Cardiac muscle cell (in vitro differentiated cells and primary cell): ENCODE measurements at regions not wholly inside any gene's neighbourhood (a gene's known extent, or its start where the extent isn't known, plus 50 kb on each side); places are given as distances from the start of the nearest gene placed in this dataset.

Source experiments
- DNase-seq, 2 donors: peaks; one replicate each; pipeline versions ENCODE4 v3.0.0 to v3.0.0-alpha.2; 2010 to 2017; ENCODE audit warnings: low read depth in 1 of 2, low spot score in 1 of 2
- H3K27ac ChIP-seq: fragments of 200-600 bp; sonication (generic); 2 replicates; pipeline ENCODE4 v1.5.1; 2016
- H3K27me3 ChIP-seq: fragments of 200-600 bp; sonication (generic); 2 replicates; pipeline ENCODE4 v1.6.0; 2016; ENCODE audit warnings: control low read depth
- H3K36me3 ChIP-seq: fragments of 200-600 bp; sonication (generic); 2 replicates; pipeline ENCODE4 v1.5.1; 2016; ENCODE audit warnings: control low read depth
- H3K4me1 ChIP-seq: fragments of 200-600 bp; sonication (generic); 2 replicates; pipeline ENCODE4 v1.8.1; 2017; ENCODE audit warnings: low read depth, mild to moderate bottlenecking, mixed run types
- H3K4me3 ChIP-seq: fragments of 200-600 bp; sonication (generic); 2 replicates; pipeline ENCODE4 v1.5.1; 2016; ENCODE audit warnings: mild to moderate bottlenecking
- H3K9me3 ChIP-seq: fragments of 200-600 bp; sonication (generic); 2 replicates; pipeline ENCODE4 v1.5.1; 2017; ENCODE audit warnings: low read depth, mild to moderate bottlenecking, control low read depth
- TF ChIP-seq, protein P1 (sequence below): IDR thresholded peaks from 2 replicates; pipeline ENCODE4 v1.5.1; 2012; ENCODE audit warnings: low read depth, mild to moderate bottlenecking, low read length

DNA sequence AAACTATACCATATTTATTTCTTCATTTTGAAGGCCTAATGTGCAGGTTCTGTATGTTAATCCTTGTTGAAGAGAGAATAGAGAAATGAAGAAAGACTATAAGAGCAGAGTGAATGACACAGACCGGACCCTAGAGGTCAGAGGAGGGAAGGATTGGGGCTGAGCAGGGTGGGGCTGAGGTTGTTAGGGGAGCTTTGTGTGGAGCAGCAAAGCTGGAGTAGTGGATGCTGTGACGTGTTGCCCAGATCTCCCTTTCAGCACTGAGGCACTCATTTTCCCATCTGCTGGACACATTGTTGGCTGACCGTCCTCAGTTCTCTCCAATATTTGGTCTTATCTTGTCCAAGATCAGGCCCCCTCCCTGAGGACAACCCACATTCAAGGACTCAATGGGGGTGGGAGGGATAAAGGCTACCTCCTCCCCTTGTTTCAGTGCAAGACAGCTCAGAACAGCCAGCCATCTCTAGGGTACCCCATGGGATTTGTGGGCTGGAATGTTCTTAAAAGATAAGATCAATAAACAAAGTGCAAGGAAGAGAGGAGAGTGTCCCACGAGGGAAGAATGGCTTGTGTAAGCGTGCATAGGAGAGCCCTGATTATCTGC lies 143.6 kb downstream of the TDRD15 start:
- Histone ChIP-seq H3K27ac (no peak overlapping the region), H3K27me3 (no peaks in the 10 kb centered on the region), H3K4me1 (peaks cover 33% of the 10 kb centered on the region), H3K4me3 (no peak overlapping the region), H3K9me3 (no peaks in the 10 kb centered on the region), H3K36me3 (no peaks in the 10 kb centered on the region)
- peak in 1 of 2 donors; percentile 3 for DNase-seq
- TF ChIP-seq, protein P1, sequence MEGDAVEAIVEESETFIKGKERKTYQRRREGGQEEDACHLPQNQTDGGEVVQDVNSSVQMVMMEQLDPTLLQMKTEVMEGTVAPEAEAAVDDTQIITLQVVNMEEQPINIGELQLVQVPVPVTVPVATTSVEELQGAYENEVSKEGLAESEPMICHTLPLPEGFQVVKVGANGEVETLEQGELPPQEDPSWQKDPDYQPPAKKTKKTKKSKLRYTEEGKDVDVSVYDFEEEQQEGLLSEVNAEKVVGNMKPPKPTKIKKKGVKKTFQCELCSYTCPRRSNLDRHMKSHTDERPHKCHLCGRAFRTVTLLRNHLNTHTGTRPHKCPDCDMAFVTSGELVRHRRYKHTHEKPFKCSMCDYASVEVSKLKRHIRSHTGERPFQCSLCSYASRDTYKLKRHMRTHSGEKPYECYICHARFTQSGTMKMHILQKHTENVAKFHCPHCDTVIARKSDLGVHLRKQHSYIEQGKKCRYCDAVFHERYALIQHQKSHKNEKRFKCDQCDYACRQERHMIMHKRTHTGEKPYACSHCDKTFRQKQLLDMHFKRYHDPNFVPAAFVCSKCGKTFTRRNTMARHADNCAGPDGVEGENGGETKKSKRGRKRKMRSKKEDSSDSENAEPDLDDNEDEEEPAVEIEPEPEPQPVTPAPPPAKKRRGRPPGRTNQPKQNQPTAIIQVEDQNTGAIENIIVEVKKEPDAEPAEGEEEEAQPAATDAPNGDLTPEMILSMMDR, result no peak

DNA sequence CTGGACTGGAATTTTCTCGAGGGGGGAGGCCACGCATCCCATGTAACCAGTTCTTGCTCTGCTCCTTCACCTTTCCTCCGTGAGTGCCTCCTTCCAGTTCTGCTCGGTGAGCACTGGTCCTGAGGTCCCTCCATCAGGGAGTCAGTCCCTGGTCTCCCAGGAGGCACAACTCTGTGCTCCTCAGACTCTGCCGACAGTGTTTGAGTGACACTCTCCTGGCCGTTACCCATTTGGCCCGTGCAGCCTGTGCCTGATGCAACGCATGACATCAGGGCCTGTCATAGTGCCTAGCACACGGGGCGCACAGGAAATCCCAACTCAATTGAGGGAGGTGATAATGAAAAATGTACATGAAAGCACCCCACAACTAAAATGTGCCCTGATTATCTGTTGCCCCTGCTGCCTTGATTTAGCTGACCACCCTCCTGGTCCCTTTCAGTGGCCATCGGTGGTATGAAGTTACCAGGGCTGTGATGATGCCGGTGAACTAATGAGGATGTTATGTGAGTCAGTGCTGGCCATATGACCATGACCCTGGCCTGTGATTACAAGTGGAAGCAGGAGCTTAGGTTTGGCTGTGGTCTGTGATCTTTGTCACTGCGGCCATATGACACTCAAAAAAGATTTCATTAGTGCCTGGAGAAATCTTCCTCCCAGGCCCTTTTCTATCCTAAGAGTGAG lies 144.6 kb downstream of the TDRD15 start:
- Histone ChIP-seq H3K4me1 (peaks cover 31% of the 10 kb centered on the region), H3K9me3 (no peaks in the 10 kb centered on the region), H3K27ac (no peak overlapping the region), H3K36me3 (no peaks in the 10 kb centered on the region), H3K4me3 (no peak overlapping the region), H3K27me3 (no peaks in the 10 kb centered on the region)
- no peak for DNase-seq
- TF ChIP-seq, protein P1, result no peak

DNA sequence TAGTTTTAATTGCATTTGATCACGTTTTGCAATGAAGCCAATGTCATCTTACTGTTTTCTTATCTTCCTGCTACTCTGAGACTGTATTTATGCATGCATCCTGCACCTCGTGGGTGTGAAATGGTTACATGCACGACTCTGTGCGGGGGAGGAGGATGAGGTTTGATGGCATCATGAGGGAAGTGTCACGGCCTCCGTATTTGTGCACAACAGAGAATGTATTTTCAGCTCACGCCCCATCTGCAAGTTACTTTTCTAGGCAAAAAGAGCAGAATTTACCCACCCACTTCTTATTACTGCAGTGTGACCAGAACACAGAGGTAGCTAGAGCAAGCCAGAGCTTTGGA lies 145.1 kb downstream of the TDRD15 start:
- DNase-seq, result no peak
- TF ChIP-seq, protein P1, result no peak
- H3K4me3 ChIP-seq, result no peak overlapping the region
- peak overlapping the region; percentile 89 for H3K27ac ChIP-seq
- no peaks in the 10 kb centered on the region for H3K9me3 ChIP-seq
- no peaks in the 10 kb centered on the region for H3K36me3 ChIP-seq
- H3K4me1 ChIP-seq, result peaks cover 31% of the 10 kb centered on the region
- no peaks in the 10 kb centered on the region for H3K27me3 ChIP-seq

DNA sequence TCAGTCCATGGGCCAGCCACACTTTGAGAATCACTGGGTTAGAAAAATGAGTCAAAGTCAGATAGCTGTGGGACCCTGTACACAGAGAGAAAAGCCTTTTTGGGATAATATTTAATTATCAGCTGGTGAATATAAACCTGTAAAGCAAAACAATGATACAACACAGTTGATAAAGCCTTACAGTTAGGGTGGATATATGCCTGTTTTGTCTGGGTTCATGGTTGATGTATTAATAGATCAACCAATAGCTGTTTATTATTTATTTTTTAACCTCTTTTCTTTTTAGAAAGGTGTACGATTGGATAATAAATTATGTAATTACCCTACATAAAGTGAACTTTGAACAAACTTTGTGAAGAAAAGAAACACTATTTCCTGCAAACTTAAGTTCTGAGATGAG lies 145.6 kb downstream of the TDRD15 start:
- TF ChIP-seq, protein P1, result no peak
- Histone ChIP-seq H3K4me1 (peaks cover 31% of the 10 kb centered on the region), H3K27me3 (no peaks in the 10 kb centered on the region), H3K9me3 (no peaks in the 10 kb centered on the region), H3K4me3 (no peak overlapping the region), H3K27ac (peak overlapping the region; percentile 89), H3K36me3 (no peaks in the 10 kb centered on the region)
- DNase-seq, result no peak

DNA sequence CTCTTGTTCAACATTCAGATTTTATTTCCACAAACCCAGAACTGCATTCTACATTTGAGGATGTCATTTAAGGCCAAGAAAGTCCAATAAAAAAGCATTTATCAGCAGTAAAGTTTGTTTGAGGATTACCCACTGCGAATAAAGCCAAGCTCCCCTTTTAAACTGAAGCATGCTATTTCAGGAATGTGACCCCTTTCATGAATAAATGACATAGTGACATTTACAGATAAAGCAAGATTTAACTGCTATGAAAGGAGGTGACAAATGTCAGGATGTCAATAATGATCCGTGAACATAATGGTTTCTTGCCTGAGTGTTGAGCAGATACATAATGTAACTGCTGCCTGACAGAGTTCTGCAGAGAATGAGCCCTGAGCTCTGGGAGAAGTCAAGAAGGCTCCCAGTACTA lies 146.3 kb downstream of the TDRD15 start:
- H3K9me3 ChIP-seq, result no peaks in the 10 kb centered on the region
- H3K27ac ChIP-seq, result peak overlapping the region; percentile 89
- TF ChIP-seq, protein P1, result no peak
- H3K27me3 ChIP-seq, result no peaks in the 10 kb centered on the region
- peak in 1 of 2 donors; percentile 30 for DNase-seq
- no peaks in the 10 kb centered on the region for H3K36me3 ChIP-seq
- H3K4me1 ChIP-seq, result peaks cover 31% of the 10 kb centered on the region
- H3K4me3 ChIP-seq, result no peak overlapping the region
